ENCODE measurements at regions not wholly inside any gene's neighbourhood (a gene's known extent, or its start where the extent isn't known, plus 50 kb on each side); places are given as distances from the start of the nearest gene placed in this dataset.

DNA sequence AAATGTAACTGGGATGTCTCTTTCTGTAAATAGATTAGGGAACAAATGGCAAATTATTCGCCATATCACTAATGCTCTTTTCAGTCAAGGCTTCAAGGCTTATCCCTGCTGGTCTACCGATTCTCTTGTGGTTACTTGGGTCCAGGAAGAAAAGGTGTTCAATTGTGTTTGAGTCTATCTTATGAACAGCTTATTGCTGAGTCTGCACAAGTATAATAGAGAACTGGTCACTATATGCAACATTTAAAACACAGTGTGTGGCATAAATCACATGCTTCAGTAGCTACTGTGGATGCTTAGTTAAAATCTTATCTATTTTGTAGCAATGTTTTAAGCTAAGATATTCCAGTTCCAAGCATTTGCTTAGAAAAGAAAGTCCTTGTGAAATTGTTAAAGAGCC lies 274.2 kb upstream of the FAM174A start:
- TF ChIP-seq EZH2 (IDR thresholded peaks at IDR 0.05; ENCODE audit: borderline replicate concordance, low read depth, low read length, severe bottlenecking) (no peak), CTCF (IDR thresholded peaks at IDR 0.05; ENCODE audit: borderline replicate concordance, extremely low read depth, low read length, poor library complexity, severe bottlenecking) (no peak)
- Histone ChIP-seq H4K20me1 (ENCODE audit: insufficient read depth, low read length) (no peaks in the 10 kb centered on the region), H3K4me3 (ENCODE audit: low read depth in 1 of 2, low read length in 2 of 2) (no peak overlapping the region), H3K36me3 (ENCODE audit: insufficient read depth, low read length) (no peaks in the 10 kb centered on the region), H3K27me3 (ENCODE audit: insufficient read depth, low read length, poor library complexity) (no peaks in the 10 kb centered on the region), H3K4me2 (ENCODE audit: insufficient read depth, low read length) (no peak overlapping the region), H3K79me2 (ENCODE audit: insufficient read depth, low read length) (no peaks in the 10 kb centered on the region), H3K9ac (ENCODE audit: low read depth, low read length) (no peak overlapping the region), H3K27ac (ENCODE audit: low read length) (no peak overlapping the region), H3K4me1 (ENCODE audit: insufficient read depth, low read length) (no peaks in the 10 kb centered on the region), H2AFZ (ENCODE audit: low read depth, low read length) (no peak overlapping the region), H3K9me3 (ENCODE audit: insufficient read depth, low read length, severe bottlenecking) (no peaks in the 10 kb centered on the region)
- DNase-seq (no peak), ATAC-seq (ENCODE audit: insufficient read depth, low read depth) (no peak)

DNA sequence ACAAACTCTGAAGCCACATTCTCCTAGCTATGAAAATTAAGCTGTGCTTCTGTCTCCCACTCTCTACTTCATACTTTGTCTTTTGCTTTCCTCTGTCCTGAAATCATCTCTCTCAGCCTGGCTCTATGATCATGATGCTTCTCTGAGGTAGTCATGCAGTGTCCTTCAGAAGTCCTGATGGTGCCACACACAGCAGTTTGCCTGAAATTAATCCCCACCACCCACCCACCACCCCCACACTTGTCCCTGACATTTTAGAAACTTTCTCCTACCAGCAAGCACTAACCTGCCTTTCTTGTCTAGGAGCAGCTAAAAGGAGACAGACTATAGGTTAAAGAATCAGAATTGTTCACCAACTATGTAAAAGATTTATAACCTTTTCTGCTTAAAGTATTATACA lies 282.2 kb upstream of the FAM174A start:
- ATAC-seq (ENCODE audit: insufficient read depth, low read depth) = no peak
- no peak for DNase-seq

GRCh38 chr5:100252037-100252436 lies 283.1 kb upstream of the FAM174A start:
- H3K4me3 ChIP-seq (ENCODE audit: low read depth in 1 of 2, low read length in 2 of 2) = no peak overlapping the region
- DNase-seq = no peak
- no peak overlapping the region for H3K4me2 ChIP-seq (ENCODE audit: insufficient read depth, low read length)

More for the DNA sequence above, 282.2 kb upstream of the FAM174A start:
- Histone ChIP-seq H3K27ac (ENCODE audit: low read length) (no peak overlapping the region), H3K9me3 (ENCODE audit: insufficient read depth, low read length, severe bottlenecking) (no peaks in the 10 kb centered on the region), H3K27me3 (ENCODE audit: insufficient read depth, low read length, poor library complexity) (no peaks in the 10 kb centered on the region), H3K36me3 (ENCODE audit: insufficient read depth, low read length) (no peaks in the 10 kb centered on the region), H3K79me2 (ENCODE audit: insufficient read depth, low read length) (no peaks in the 10 kb centered on the region), H4K20me1 (ENCODE audit: insufficient read depth, low read length) (no peaks in the 10 kb centered on the region), H3K4me3 (ENCODE audit: low read depth in 1 of 2, low read length in 2 of 2) (no peak overlapping the region), H3K9ac (ENCODE audit: low read depth, low read length) (no peak overlapping the region), H3K4me2 (ENCODE audit: insufficient read depth, low read length) (no peak overlapping the region), H3K4me1 (ENCODE audit: insufficient read depth, low read length) (no peaks in the 10 kb centered on the region), H2AFZ (ENCODE audit: low read depth, low read length) (no peak overlapping the region)
- TF ChIP-seq EZH2 (IDR thresholded peaks at IDR 0.05; ENCODE audit: borderline replicate concordance, low read depth, low read length, severe bottlenecking) = no peak
- TF ChIP-seq CTCF (IDR thresholded peaks at IDR 0.05; ENCODE audit: borderline replicate concordance, extremely low read depth, low read length, poor library complexity, severe bottlenecking) = no peak

More at GRCh38 chr5:100252037-100252436, 283.1 kb upstream of the FAM174A start:
- H3K9me3 ChIP-seq (ENCODE audit: insufficient read depth, low read length, severe bottlenecking) = no peaks in the 10 kb centered on the region
- ATAC-seq (ENCODE audit: insufficient read depth, low read depth) = no peak
- H3K9ac ChIP-seq (ENCODE audit: low read depth, low read length) = no peak overlapping the region
- no peaks in the 10 kb centered on the region for H3K36me3 ChIP-seq (ENCODE audit: insufficient read depth, low read length)
- H2AFZ ChIP-seq (ENCODE audit: low read depth, low read length) = no peak overlapping the region
- no peaks in the 10 kb centered on the region for H3K79me2 ChIP-seq (ENCODE audit: insufficient read depth, low read length)
- no peak overlapping the region for H3K27ac ChIP-seq (ENCODE audit: low read length)
- TF ChIP-seq EZH2 (IDR thresholded peaks at IDR 0.05; ENCODE audit: borderline replicate concordance, low read depth, low read length, severe bottlenecking) (no peak), CTCF (IDR thresholded peaks at IDR 0.05; ENCODE audit: borderline replicate concordance, extremely low read depth, low read length, poor library complexity, severe bottlenecking) (no peak)
- no peaks in the 10 kb centered on the region for H4K20me1 ChIP-seq (ENCODE audit: insufficient read depth, low read length)
- H3K4me1 ChIP-seq (ENCODE audit: insufficient read depth, low read length) = no peaks in the 10 kb centered on the region
- no peaks in the 10 kb centered on the region for H3K27me3 ChIP-seq (ENCODE audit: insufficient read depth, low read length, poor library complexity)
